B cell (primary cell): ENCODE measurements at regions not wholly inside any gene's neighbourhood (a gene's known extent, or its start where the extent isn't known, plus 50 kb on each side); places are given as distances from the start of the nearest gene placed in this dataset.

Source experiments
- EZH2 ChIP-seq: IDR thresholded peaks from 2 replicates; pipeline ENCODE4 v1.6.1; 2012; ENCODE audit warnings: borderline replicate concordance, low read depth, mild to moderate bottlenecking, moderate library complexity, low read length; ENCODE audit not compliant: insufficient read depth, poor library complexity, severe bottlenecking
- TF ChIP-seq, protein P1 (sequence below): fragments of 200-600 bp; IDR thresholded peaks from one replicate; pipeline ENCODE4 v1.8.0; 2022; ENCODE audit warnings: antibody characterized with exemption, mild to moderate bottlenecking

DNA sequence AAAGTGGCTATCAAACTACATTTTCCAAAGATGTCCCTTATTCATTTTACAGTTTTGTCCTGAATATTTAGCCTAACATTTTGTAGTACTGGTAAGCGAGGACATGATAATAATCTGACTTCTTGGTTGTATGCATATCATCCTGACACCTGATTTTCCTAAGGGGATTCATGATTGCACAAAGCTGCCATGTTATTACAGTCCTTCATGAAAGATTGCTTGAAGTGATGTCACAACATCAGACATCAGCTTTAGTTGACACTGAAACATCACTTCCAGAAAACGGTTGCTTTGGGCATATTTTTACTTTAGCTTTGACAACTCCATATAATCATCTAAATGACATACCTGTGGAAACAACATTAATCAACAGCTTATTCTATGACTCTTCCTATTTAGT is 188.7 kb upstream of the PABPC4L start:
- TF ChIP-seq, protein P1, sequence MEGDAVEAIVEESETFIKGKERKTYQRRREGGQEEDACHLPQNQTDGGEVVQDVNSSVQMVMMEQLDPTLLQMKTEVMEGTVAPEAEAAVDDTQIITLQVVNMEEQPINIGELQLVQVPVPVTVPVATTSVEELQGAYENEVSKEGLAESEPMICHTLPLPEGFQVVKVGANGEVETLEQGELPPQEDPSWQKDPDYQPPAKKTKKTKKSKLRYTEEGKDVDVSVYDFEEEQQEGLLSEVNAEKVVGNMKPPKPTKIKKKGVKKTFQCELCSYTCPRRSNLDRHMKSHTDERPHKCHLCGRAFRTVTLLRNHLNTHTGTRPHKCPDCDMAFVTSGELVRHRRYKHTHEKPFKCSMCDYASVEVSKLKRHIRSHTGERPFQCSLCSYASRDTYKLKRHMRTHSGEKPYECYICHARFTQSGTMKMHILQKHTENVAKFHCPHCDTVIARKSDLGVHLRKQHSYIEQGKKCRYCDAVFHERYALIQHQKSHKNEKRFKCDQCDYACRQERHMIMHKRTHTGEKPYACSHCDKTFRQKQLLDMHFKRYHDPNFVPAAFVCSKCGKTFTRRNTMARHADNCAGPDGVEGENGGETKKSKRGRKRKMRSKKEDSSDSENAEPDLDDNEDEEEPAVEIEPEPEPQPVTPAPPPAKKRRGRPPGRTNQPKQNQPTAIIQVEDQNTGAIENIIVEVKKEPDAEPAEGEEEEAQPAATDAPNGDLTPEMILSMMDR: no peak
- no peak for TF ChIP-seq EZH2
